K562 (cell line): ENCODE measurements at regions not wholly inside any gene's neighbourhood (a gene's known extent, or its start where the extent isn't known, plus 50 kb on each side); places are given as distances from the start of the nearest gene placed in this dataset.

Experiments used
- BDP1 ChIP-seq: IDR thresholded peaks from 3 replicates; pipeline ENCODE4 v1.6.1; 2011; ENCODE audit not compliant: insufficient read length, insufficient read depth
- FOXP1 ChIP-seq: sonication (generic); formaldehyde crosslinking; IDR thresholded peaks from 2 replicates; pipeline ENCODE4 v1.8.0; 2022; ENCODE audit warnings: mild to moderate bottlenecking, missing genetic modification reagents
- FUS ChIP-seq: fragments of 200-400 bp; formaldehyde crosslinking; optimal IDR thresholded peaks from 2 replicates; pipeline ENCODE3; 2017; ENCODE audit warnings: low read depth, low read length
- GABPB2 ChIP-seq: fragments of 250-450 bp; sonication (Bioruptor Pico); conservative IDR thresholded peaks from 2 replicates; pipeline ENCODE4 v1.5.1; 2021; ENCODE audit warnings: mild to moderate bottlenecking
- HDAC3 ChIP-seq: fragments of 450-650 bp; IDR thresholded peaks from 2 replicates; pipeline ENCODE4 v1.6.1; 2018; ENCODE audit warnings: borderline replicate concordance, mild to moderate bottlenecking, moderate library complexity; ENCODE audit not compliant: partially characterized antibody
- HNRNPL ChIP-seq: fragments of 200-400 bp; formaldehyde crosslinking; IDR thresholded peaks from 2 replicates; pipeline ENCODE4 v1.6.1; 2017; ENCODE audit warnings: low read depth, mild to moderate bottlenecking, low read length
- JUND ChIP-seq, 2 experiments: IDR thresholded peaks; 2 replicates in 1 of 2; 3 replicates in 1 of 2; pipeline ENCODE4 v1.6.1; 2011; ENCODE audit warnings: borderline replicate concordance in 2 of 2, low read depth in 2 of 2, low read length in 2 of 2, improper control_type of control experiment in 1 of 2, missing biosample characterization in 1 of 2, missing genetic modification characterization in 1 of 2, missing genetic modification reagents in 1 of 2
- MAFF ChIP-seq: IDR thresholded peaks from 2 replicates; pipeline ENCODE4 v1.6.1; 2012; ENCODE audit warnings: low read length, improper control_type of control experiment
- MAZ ChIP-seq, 2 experiments: fragments of 450-650 bp in 1 of 2; sonication (generic) in 1 of 2; formaldehyde crosslinking; IDR thresholded peaks in 1 of 2; conservative IDR thresholded peaks in 1 of 2; 2 replicates each; pipeline versions ENCODE4 v1.4.0 to v1.5.0; 2020; ENCODE audit warnings: mild to moderate bottlenecking in 1 of 2, missing genetic modification reagents in 1 of 2
- NCOA6 ChIP-seq: fragments of 450-650 bp; IDR thresholded peaks from 2 replicates; pipeline ENCODE4 v1.6.1; 2017; ENCODE audit warnings: mild to moderate bottlenecking
- NR1H2 ChIP-seq: sonication (generic); formaldehyde crosslinking; IDR thresholded peaks from 2 replicates; pipeline ENCODE4 v1.4.0; 2020; ENCODE audit warnings: mild to moderate bottlenecking, missing genetic modification reagents
- POLR2H ChIP-seq: IDR thresholded peaks from 2 replicates; pipeline ENCODE4 v1.6.1; 2016; ENCODE audit warnings: missing genetic modification characterization, low read depth, mild to moderate bottlenecking, control low read depth, missing compliant biosample characterization, moderate library complexity
- PTRF ChIP-seq: fragments of 450-650 bp; IDR thresholded peaks from 2 replicates; pipeline ENCODE4 v1.6.1; 2016; ENCODE audit warnings: mild to moderate bottlenecking, missing genetic modification characterization, missing compliant biosample characterization
- ZC3H11A ChIP-seq: IDR thresholded peaks from 2 replicates; pipeline ENCODE4 v1.6.1; 2012; ENCODE audit warnings: low read depth, low read length, improper control_type of control experiment
- ZFX ChIP-seq: sonication (generic); formaldehyde crosslinking; IDR thresholded peaks from 2 replicates; pipeline ENCODE4 v1.8.0; 2022; ENCODE audit warnings: mild to moderate bottlenecking, missing genetic modification reagents, moderate library complexity
- ZNF354B ChIP-seq: fragments of 250-450 bp; sonication (Bioruptor Pico); IDR thresholded peaks from 2 replicates; pipeline ENCODE4 v1.4.0; 2020
- ZNF384 ChIP-seq: IDR thresholded peaks from 2 replicates; pipeline ENCODE4 v1.6.1; 2012; ENCODE audit warnings: low read depth, low read length, improper control_type of control experiment
- ZNF395 ChIP-seq: fragments of 200-800 bp; sonication (Bioruptor generic); IDR thresholded peaks from 2 replicates; pipeline ENCODE4 v1.6.1; 2017; ENCODE audit warnings: missing genetic modification characterization, missing compliant biosample characterization
- ZNF57 ChIP-seq: fragments of 450-650 bp; formaldehyde crosslinking; IDR thresholded peaks from 2 replicates; pipeline ENCODE4 v1.4.0; 2020; ENCODE audit warnings: mild to moderate bottlenecking, moderate library complexity
- ZNF780A ChIP-seq: fragments of 250-450 bp; sonication (Bioruptor Pico); IDR thresholded peaks from 2 replicates; pipeline ENCODE4 v1.5.0; 2021; ENCODE audit warnings: mild to moderate bottlenecking
- TF ChIP-seq, protein P1 (sequence below): sonication (generic); formaldehyde crosslinking; IDR thresholded peaks from 2 replicates; pipeline ENCODE4 v1.8.1; 2023; ENCODE audit warnings: mild to moderate bottlenecking, missing genetic modification reagents
- TF ChIP-seq, protein P2 (sequence below): fragments of 450-650 bp; IDR thresholded peaks from 2 replicates; pipeline ENCODE4 v1.6.1; 2017; ENCODE audit warnings: antibody characterized with exemption
- TF ChIP-seq, protein P3 (sequence below): sonication (generic); IDR thresholded peaks from 2 replicates; pipeline ENCODE4 v1.6.1; 2016

GRCh38 chr6:26285143-26286134, 79.6 kb upstream of the BTN3A2 start (continued):
- TF ChIP-seq NCOA6 (no peak), FOXP1 (CRISPR knock-in tag) (peak; percentile 91), PTRF (tag) (no peak), HNRNPL (peak; percentile 99), MAFF (peak; percentile 95), NR1H2 (CRISPR knock-in tag) (peak; percentile 80; the same call in 1 of the 2 replicates), HDAC3 (peak; percentile 94), ZNF395 (CRISPR knock-in tag) (peak; percentile 88), ZNF57 (CRISPR knock-in tag) (no peak), ZFX (CRISPR knock-in tag) (peak; percentile 65; the same call in 1 of the 2 replicates), JUND (IDR thresholded peaks at IDR 0.05; ENCODE audit: borderline replicate concordance, low read depth, low read length) (peak; percentile 99), JUND (tag; IDR thresholded peaks at IDR 0.05; ENCODE audit: borderline replicate concordance, low read depth, low read length) (peak; percentile 100), MAZ (CRISPR knock-in tag; conservative IDR thresholded peaks at IDR 0.05 in 1 of 2, IDR thresholded peaks at IDR 0.05 in 1 of 2) (peak; percentile 87 to 92), ZNF384 (peak; percentile 63; the same call in 1 of the 2 replicates), ZC3H11A (no peak), ZNF780A (CRISPR knock-in tag) (0 out of 2 replicates have a peak, but pooled peaks have one; percentile 3), POLR2H (peak; percentile 97), ZNF354B (CRISPR knock-in tag) (peak; percentile 5; the same call in 1 of the 2 replicates), FUS (no peak), BDP1 (no peak), GABPB2 (CRISPR knock-in tag) (peak; percentile 88)
- TF ChIP-seq, protein P1, sequence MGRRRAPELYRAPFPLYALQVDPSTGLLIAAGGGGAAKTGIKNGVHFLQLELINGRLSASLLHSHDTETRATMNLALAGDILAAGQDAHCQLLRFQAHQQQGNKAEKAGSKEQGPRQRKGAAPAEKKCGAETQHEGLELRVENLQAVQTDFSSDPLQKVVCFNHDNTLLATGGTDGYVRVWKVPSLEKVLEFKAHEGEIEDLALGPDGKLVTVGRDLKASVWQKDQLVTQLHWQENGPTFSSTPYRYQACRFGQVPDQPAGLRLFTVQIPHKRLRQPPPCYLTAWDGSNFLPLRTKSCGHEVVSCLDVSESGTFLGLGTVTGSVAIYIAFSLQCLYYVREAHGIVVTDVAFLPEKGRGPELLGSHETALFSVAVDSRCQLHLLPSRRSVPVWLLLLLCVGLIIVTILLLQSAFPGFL (CRISPR knock-in tag) = peak; percentile 99; the same call in 1 of the 2 replicates
- TF ChIP-seq, protein P2, sequence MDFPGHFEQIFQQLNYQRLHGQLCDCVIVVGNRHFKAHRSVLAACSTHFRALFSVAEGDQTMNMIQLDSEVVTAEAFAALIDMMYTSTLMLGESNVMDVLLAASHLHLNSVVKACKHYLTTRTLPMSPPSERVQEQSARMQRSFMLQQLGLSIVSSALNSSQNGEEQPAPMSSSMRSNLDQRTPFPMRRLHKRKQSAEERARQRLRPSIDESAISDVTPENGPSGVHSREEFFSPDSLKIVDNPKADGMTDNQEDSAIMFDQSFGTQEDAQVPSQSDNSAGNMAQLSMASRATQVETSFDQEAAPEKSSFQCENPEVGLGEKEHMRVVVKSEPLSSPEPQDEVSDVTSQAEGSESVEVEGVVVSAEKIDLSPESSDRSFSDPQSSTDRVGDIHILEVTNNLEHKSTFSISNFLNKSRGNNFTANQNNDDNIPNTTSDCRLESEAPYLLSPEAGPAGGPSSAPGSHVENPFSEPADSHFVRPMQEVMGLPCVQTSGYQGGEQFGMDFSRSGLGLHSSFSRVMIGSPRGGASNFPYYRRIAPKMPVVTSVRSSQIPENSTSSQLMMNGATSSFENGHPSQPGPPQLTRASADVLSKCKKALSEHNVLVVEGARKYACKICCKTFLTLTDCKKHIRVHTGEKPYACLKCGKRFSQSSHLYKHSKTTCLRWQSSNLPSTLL = peak; percentile 100
- TF ChIP-seq, protein P3, sequence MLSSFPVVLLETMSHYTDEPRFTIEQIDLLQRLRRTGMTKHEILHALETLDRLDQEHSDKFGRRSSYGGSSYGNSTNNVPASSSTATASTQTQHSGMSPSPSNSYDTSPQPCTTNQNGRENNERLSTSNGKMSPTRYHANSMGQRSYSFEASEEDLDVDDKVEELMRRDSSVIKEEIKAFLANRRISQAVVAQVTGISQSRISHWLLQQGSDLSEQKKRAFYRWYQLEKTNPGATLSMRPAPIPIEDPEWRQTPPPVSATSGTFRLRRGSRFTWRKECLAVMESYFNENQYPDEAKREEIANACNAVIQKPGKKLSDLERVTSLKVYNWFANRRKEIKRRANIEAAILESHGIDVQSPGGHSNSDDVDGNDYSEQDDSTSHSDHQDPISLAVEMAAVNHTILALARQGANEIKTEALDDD = peak; percentile 93
